OCI-LY7 (cell line): ENCODE measurements at regions not wholly inside any gene's neighbourhood (a gene's known extent, or its start where the extent isn't known, plus 50 kb on each side); places are given as distances from the start of the nearest gene placed in this dataset.

ENCODE experiments used
- BruUV-seq: library from RNA; stranded (reverse); fragments of 400-500 nt; replicated peaks from 2 replicates; lab custom pipeline; 2021; lab: Mats Ljungman, UMichigan
- CTCF ChIA-PET: fragments of 300-600 bp; sonication (Branson Sonifier 250); formaldehyde crosslinking; loops from one replicate; lab custom pipeline; 2022; ENCODE audit warnings: antibody characterized with exemption; ENCODE audit not compliant: unreplicated experiment; lab: Charles Lee
- POLR2A ChIA-PET: fragments of 300-600 bp; sonication (Branson Sonifier 250); formaldehyde crosslinking; loops from one replicate; lab custom pipeline; 2022; ENCODE audit warnings: antibody characterized with exemption; lab: Charles Lee
- DNase-seq: peaks from one replicate; pipeline ENCODE4 v3.0.0-alpha.2; 2015; ENCODE audit warnings: low spot score
- H2AFZ ChIP-seq: fragments of 200-600 bp; sonication (generic), shearing (Covaris generic); 2 replicates; pipeline ENCODE4 v1.6.1; 2014; ENCODE audit warnings: mild to moderate bottlenecking, antibody characterized with exemption, low read length, moderate library complexity
- H3K27ac ChIP-seq: fragments of 200-600 bp; sonication (generic); 2 replicates; pipeline ENCODE4 v1.5.1; 2014; ENCODE audit warnings: mixed run types, low read depth, mild to moderate bottlenecking, moderate library complexity, low read length, inconsistent platforms; ENCODE audit not compliant: poor library complexity, severe bottlenecking
- H3K36me3 ChIP-seq: fragments of 200-600 bp; sonication (generic); 2 replicates; pipeline ENCODE4 v1.6.1; 2014; ENCODE audit warnings: mild to moderate bottlenecking, antibody characterized with exemption, low read length, moderate library complexity, mixed read lengths; ENCODE audit not compliant: insufficient read depth
- H3K4me1 ChIP-seq: fragments of 200-600 bp; sonication (generic); 2 replicates; pipeline ENCODE4 v1.5.1; 2014; ENCODE audit warnings: mild to moderate bottlenecking, low read length; ENCODE audit not compliant: insufficient read depth, poor library complexity, severe bottlenecking
- H3K4me2 ChIP-seq: fragments of 200-600 bp; sonication (generic); 2 replicates; pipeline ENCODE4 v1.6.1; 2014; ENCODE audit warnings: mild to moderate bottlenecking, low read length
- H3K4me3 ChIP-seq: fragments of 200-600 bp; sonication (generic); 2 replicates; pipeline ENCODE4 v1.5.1; 2014; ENCODE audit warnings: mild to moderate bottlenecking, low read depth, low read length; ENCODE audit not compliant: poor library complexity, severe bottlenecking
- H3K79me2 ChIP-seq: fragments of 200-600 bp; sonication (generic); 2 replicates; pipeline ENCODE4 v1.6.1; 2016; ENCODE audit warnings: low read depth, mild to moderate bottlenecking, low read length, moderate library complexity, mixed read lengths; ENCODE audit not compliant: insufficient read depth
- H3K9me2 ChIP-seq: fragments of 200-600 bp; sonication (generic); 2 replicates; pipeline ENCODE4 v1.6.1; 2016; ENCODE audit warnings: mild to moderate bottlenecking, low read length, mixed read lengths; ENCODE audit not compliant: insufficient read depth
- H3K9me3 ChIP-seq: fragments of 200-600 bp; sonication (generic); 2 replicates; pipeline ENCODE4 v1.6.1; 2014; ENCODE audit warnings: mild to moderate bottlenecking, mixed run types, low read length, mixed read lengths
- H4K20me1 ChIP-seq: fragments of 200-600 bp; sonication (generic); 2 replicates; pipeline ENCODE4 v1.6.1; 2014; ENCODE audit warnings: mild to moderate bottlenecking, antibody characterized with exemption, low read length, moderate library complexity, mixed read lengths; ENCODE audit not compliant: insufficient read depth
- EZH2phosphoT487 ChIP-seq: fragments of 200-600 bp; sonication (generic); IDR thresholded peaks from 2 replicates; pipeline ENCODE4 v1.6.1; 2018; ENCODE audit warnings: low read depth, borderline replicate concordance, mild to moderate bottlenecking, mixed run types, antibody characterized with exemption, low read length, moderate library complexity, mixed read lengths
- intact Hi-C: fragments of 100-400 bp; cut with micrococcal nuclease; formaldehyde crosslinking; loops from one replicate; pipeline ENCODE4 v1.10.0; 2022; ENCODE audit not compliant: unreplicated experiment
- TF ChIP-seq, protein P1 (sequence below): fragments of 200-600 bp; sonication (generic); conservative IDR thresholded peaks from 2 replicates; pipeline ENCODE4 v1.5.1; 2014; ENCODE audit warnings: mild to moderate bottlenecking, antibody characterized with exemption, low read length, moderate library complexity, mixed read lengths

- no peaks in the 10 kb centered on the region for H3K79me2 ChIP-seq
- DNase-seq = no peak
- CTCF ChIA-PET = no interaction called here
- TF ChIP-seq, protein P1, sequence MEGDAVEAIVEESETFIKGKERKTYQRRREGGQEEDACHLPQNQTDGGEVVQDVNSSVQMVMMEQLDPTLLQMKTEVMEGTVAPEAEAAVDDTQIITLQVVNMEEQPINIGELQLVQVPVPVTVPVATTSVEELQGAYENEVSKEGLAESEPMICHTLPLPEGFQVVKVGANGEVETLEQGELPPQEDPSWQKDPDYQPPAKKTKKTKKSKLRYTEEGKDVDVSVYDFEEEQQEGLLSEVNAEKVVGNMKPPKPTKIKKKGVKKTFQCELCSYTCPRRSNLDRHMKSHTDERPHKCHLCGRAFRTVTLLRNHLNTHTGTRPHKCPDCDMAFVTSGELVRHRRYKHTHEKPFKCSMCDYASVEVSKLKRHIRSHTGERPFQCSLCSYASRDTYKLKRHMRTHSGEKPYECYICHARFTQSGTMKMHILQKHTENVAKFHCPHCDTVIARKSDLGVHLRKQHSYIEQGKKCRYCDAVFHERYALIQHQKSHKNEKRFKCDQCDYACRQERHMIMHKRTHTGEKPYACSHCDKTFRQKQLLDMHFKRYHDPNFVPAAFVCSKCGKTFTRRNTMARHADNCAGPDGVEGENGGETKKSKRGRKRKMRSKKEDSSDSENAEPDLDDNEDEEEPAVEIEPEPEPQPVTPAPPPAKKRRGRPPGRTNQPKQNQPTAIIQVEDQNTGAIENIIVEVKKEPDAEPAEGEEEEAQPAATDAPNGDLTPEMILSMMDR = no peak
- TF ChIP-seq EZH2phosphoT487 = no peak
- no peak overlapping the region for H3K4me2 ChIP-seq
- intact Hi-C loops = no loop called here
- BruUV-seq = no TSS peak
- H3K9me3 ChIP-seq = no peaks in the 10 kb centered on the region
- H4K20me1 ChIP-seq = no peaks in the 10 kb centered on the region
- POLR2A ChIA-PET = no interaction called here
- no peak overlapping the region for H2AFZ ChIP-seq
- H3K9me2 ChIP-seq = no peaks in the 10 kb centered on the region
- no peaks in the 10 kb centered on the region for H3K36me3 ChIP-seq
- H3K4me1 ChIP-seq = no peaks in the 10 kb centered on the region
- H3K27ac ChIP-seq = no peak overlapping the region
- no peak overlapping the region for H3K4me3 ChIP-seq
Observed at GRCh38 chr10:83886871-83887270, 252.4 kb upstream of the GHITM start.

- no peaks in the 10 kb centered on the region for H3K36me3 ChIP-seq
- intact Hi-C loops = no loop called here
- POLR2A ChIA-PET = no interaction called here
- H3K4me3 ChIP-seq = no peak overlapping the region
- no peaks in the 10 kb centered on the region for H3K4me1 ChIP-seq
- no TSS peak for BruUV-seq
- no peaks in the 10 kb centered on the region for H3K9me2 ChIP-seq
- TF ChIP-seq, protein P1 = no peak
- no peak for TF ChIP-seq EZH2phosphoT487
- DNase-seq = no peak
- H3K9me3 ChIP-seq = no peaks in the 10 kb centered on the region
- H3K79me2 ChIP-seq = no peaks in the 10 kb centered on the region
- no peak overlapping the region for H2AFZ ChIP-seq
- CTCF ChIA-PET = no interaction called here
- no peak overlapping the region for H3K27ac ChIP-seq
- H4K20me1 ChIP-seq = no peaks in the 10 kb centered on the region
- no peak overlapping the region for H3K4me2 ChIP-seq
Observed at GRCh38 chr10:83892737-83893136, 246.6 kb upstream of the GHITM start.

GRCh38 chr10:83896219-83896618 lies 243.1 kb upstream of the GHITM start:
- Histone ChIP-seq H3K36me3 (no peaks in the 10 kb centered on the region), H2AFZ (no peak overlapping the region), H3K4me1 (no peaks in the 10 kb centered on the region), H3K9me2 (no peaks in the 10 kb centered on the region), H3K4me2 (no peak overlapping the region), H3K9me3 (no peaks in the 10 kb centered on the region), H3K4me3 (no peak overlapping the region), H3K27ac (no peak overlapping the region), H3K79me2 (no peaks in the 10 kb centered on the region), H4K20me1 (no peaks in the 10 kb centered on the region)
- POLR2A ChIA-PET = no interaction called here
- TF ChIP-seq EZH2phosphoT487 = no peak
- TF ChIP-seq, protein P1 = no peak
- CTCF ChIA-PET = no interaction called here
- BruUV-seq = no TSS peak
- intact Hi-C loops = no loop called here
- DNase-seq = no peak
